ENCODE measurements at regions not wholly inside any gene's neighbourhood (a gene's known extent, or its start where the extent isn't known, plus 50 kb on each side); places are given as distances from the start of the nearest gene placed in this dataset.
A peak's percentile ranks its signal among the peaks of the same experiment; 100 is the strongest.

DNA sequence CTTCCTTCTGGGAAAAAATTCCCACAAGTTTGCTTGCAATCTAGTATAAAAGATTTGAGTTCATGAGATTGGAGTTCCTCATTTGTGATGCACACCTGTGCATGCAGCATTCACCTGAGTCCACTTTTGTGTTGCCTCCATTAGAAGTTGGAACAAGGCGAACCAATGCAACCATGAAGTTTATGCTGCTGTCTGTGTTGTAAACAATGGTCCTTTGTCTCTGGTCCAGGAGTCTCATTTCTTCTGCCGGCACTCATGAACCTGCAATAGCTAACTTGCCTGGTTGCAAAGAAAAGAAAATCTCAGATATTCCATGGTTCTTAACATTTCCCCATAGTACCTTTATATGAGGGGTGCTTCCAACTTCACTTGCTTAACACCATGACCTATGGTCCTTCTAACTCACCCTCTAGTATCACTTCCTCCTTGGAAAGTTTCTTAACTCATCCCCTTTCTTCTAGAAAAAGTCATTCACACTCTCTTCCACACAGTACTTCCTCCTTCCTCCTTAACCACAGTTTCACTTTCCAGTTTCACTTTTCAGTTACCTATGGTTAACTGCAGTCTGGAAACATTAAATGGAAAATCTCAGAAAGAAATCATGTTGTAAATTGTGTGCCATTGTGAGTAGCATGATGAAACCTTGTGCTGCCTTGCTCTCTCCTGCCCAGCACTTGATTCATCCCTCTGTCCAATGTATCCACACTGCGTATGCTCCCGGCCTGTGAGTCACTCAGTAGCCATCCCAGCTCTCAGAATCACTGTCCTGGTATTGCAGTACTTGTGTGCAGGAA is 128.8 kb upstream of the TRIB2 start:
- H3K4me3 ChIP-seq (replicated peaks in 1 of 2; ENCODE audit: low read depth in 1 of 2, low read length in 2 of 2): no peak overlapping the region
- H3K79me2 ChIP-seq (ENCODE audit: insufficient read depth, low read length): no peaks in the 10 kb centered on the region
- H3K9me3 ChIP-seq (ENCODE audit: control insufficient read depth in 1 of 2, insufficient read depth in 1 of 2, low read depth in 1 of 2, low read length in 2 of 2): no peaks in the 10 kb centered on the region
- intact Hi-C loops (cut with micrococcal nuclease): no loop called here
- RAD21 ChIA-PET (ENCODE audit: low non-redundant PET in 1 of 2, low total read pairs in 2 of 2, uncharacterized antibody in 2 of 2, unreplicated experiment in 2 of 2): no interaction called here
- H3K4me2 ChIP-seq (ENCODE audit: low read length): peak overlapping the region; percentile 43
- H3K27me3 ChIP-seq (ENCODE audit: insufficient read depth, low read length): no peaks in the 10 kb centered on the region
- no peaks in the 10 kb centered on the region for H4K20me1 ChIP-seq (ENCODE audit: insufficient read depth)
- no peak; the same call in 1 of the 2 replicates for TF ChIP-seq POLR2AphosphoS5 (IDR thresholded peaks at IDR 0.05; ENCODE audit: low read depth, low read length)
- no peak for TF ChIP-seq EGR1 (IDR thresholded peaks at IDR 0.05; ENCODE audit: low read depth)
- no peak for TF ChIP-seq RAD21 (IDR thresholded peaks at IDR 0.05; ENCODE audit: low read depth)
- peak; percentile 60 for TF ChIP-seq FOSL1 (IDR thresholded peaks at IDR 0.05; ENCODE audit: low read depth)
- TF ChIP-seq CEBPB (IDR thresholded peaks at IDR 0.05; ENCODE audit: low read depth): peak; percentile 48; the same call in 1 of the 2 replicates
- peak; percentile 60; the same call in 1 of the 2 replicates for TF ChIP-seq CBX3 (IDR thresholded peaks at IDR 0.05; ENCODE audit: low read depth)
- TF ChIP-seq YY1 (IDR thresholded peaks at IDR 0.05; ENCODE audit: extremely low read depth, insufficient replicate concordance, low read depth, low read length): no peak
- 0 out of 2 replicates have a peak, but pooled peaks have one; percentile 51 for TF ChIP-seq JUND (IDR thresholded peaks at IDR 0.05)
- TF ChIP-seq SP1 (IDR thresholded peaks at IDR 0.05; ENCODE audit: low read depth): peak; percentile 32
- H3K9ac ChIP-seq (ENCODE audit: low read length): no peak overlapping the region
- DNase-seq (ENCODE audit: low read depth, low spot score) (no peak), ATAC-seq (peak; percentile 62; the same call in 1 of the 2 replicates)
- no peaks in the 10 kb centered on the region for H3K9me2 ChIP-seq (ENCODE audit: insufficient read depth)
- POLR2A ChIA-PET: interaction anchor here (1.0 kb wide), 1 partner anchor 15 kb away, joined by 3 read pairs; no protein-coding TSS in a partner anchor
- BruUV-seq (replicated peaks): no TSS peak
- H3K4me1 ChIP-seq (ENCODE audit: control insufficient read depth in 1 of 2, insufficient read depth in 2 of 2, low read length in 2 of 2): peaks cover 0 to 9% of the 10 kb centered on the region in 2 experiments; a peak in 1 of 4 replicates
- CTCF ChIA-PET: no interaction called here
- no peak overlapping the region for H2AFZ ChIP-seq (ENCODE audit: low read depth, low read length, poor library complexity, severe bottlenecking)
- no peaks in the 10 kb centered on the region for H3K36me3 ChIP-seq (ENCODE audit: control insufficient read depth in 1 of 2, insufficient read depth in 2 of 2, low read length in 2 of 2)
- H3K27ac ChIP-seq (ENCODE audit: low read depth, low read length): no peak overlapping the region

DNA sequence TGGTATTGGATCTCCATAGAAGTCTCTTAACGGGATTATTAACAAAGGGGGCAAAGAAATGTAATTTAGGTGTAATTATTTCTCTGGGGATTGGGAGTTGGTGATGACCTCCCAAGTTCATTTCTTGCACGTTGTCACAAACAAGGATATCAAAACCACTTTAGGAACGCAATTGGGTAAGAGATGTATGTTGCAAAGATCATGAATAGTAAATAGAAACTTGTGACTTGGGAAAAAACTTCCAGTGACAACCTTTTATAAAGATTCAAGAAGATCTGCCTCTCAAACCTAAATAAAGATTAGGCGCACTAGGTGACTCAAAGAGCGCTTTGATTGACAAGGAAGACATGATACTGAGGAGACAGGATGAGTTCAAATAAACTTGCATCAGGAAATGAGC is 127.8 kb upstream of the TRIB2 start:
- Histone ChIP-seq H4K20me1 (ENCODE audit: insufficient read depth) (no peaks in the 10 kb centered on the region), H3K4me3 (replicated peaks in 1 of 2; ENCODE audit: low read depth in 1 of 2, low read length in 2 of 2) (no peak overlapping the region), H3K4me1 (ENCODE audit: control insufficient read depth in 1 of 2, insufficient read depth in 2 of 2, low read length in 2 of 2) (peaks cover 0 to 9% of the 10 kb centered on the region in 2 experiments; a peak in 1 of 4 replicates), H3K36me3 (ENCODE audit: control insufficient read depth in 1 of 2, insufficient read depth in 2 of 2, low read length in 2 of 2) (no peaks in the 10 kb centered on the region), H3K27me3 (ENCODE audit: insufficient read depth, low read length) (no peaks in the 10 kb centered on the region), H3K9me2 (ENCODE audit: insufficient read depth) (no peaks in the 10 kb centered on the region), H2AFZ (ENCODE audit: low read depth, low read length, poor library complexity, severe bottlenecking) (no peak overlapping the region), H3K27ac (ENCODE audit: low read depth, low read length) (no peak overlapping the region), H3K4me2 (ENCODE audit: low read length) (no peak overlapping the region), H3K9me3 (ENCODE audit: control insufficient read depth in 1 of 2, insufficient read depth in 1 of 2, low read depth in 1 of 2, low read length in 2 of 2) (no peaks in the 10 kb centered on the region), H3K9ac (ENCODE audit: low read length) (no peak overlapping the region), H3K79me2 (ENCODE audit: insufficient read depth, low read length) (no peaks in the 10 kb centered on the region)
- ChIA-PET POLR2A (no interaction called here), CTCF (no interaction called here), RAD21 (ENCODE audit: low non-redundant PET in 1 of 2, low total read pairs in 2 of 2, uncharacterized antibody in 2 of 2, unreplicated experiment in 2 of 2) (no interaction called here)
- no peak for TF ChIP-seq EZH2phosphoT487 (IDR thresholded peaks at IDR 0.05; ENCODE audit: borderline replicate concordance)
- TF ChIP-seq, protein P1, sequence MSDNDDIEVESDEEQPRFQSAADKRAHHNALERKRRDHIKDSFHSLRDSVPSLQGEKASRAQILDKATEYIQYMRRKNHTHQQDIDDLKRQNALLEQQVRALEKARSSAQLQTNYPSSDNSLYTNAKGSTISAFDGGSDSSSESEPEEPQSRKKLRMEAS (IDR thresholded peaks at IDR 0.05): no peak
- TF ChIP-seq POLR2AphosphoS5 (IDR thresholded peaks at IDR 0.05; ENCODE audit: low read depth, low read length): no peak
- TF ChIP-seq, protein P2, sequence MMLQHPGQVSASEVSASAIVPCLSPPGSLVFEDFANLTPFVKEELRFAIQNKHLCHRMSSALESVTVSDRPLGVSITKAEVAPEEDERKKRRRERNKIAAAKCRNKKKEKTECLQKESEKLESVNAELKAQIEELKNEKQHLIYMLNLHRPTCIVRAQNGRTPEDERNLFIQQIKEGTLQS (IDR thresholded peaks at IDR 0.05): no peak
- BruUV-seq (replicated peaks): no TSS peak
- no peak for ATAC-seq
- intact Hi-C loops (cut with micrococcal nuclease): no loop called here
- DNase-seq (ENCODE audit: low read depth, low spot score): no peak
